HG02588 (cell line): ENCODE measurements at regions not wholly inside any gene's neighbourhood (a gene's known extent, or its start where the extent isn't known, plus 50 kb on each side); places are given as distances from the start of the nearest gene placed in this dataset.

Experiments used
- ATAC-seq: cut with Tn5 transposase; IDR thresholded peaks from one replicate; pipeline ENCODE4 v1.9.1; 2021; ENCODE audit warnings: mild to moderate bottlenecking, moderate library complexity; ENCODE audit not compliant: unreplicated experiment

DNA sequence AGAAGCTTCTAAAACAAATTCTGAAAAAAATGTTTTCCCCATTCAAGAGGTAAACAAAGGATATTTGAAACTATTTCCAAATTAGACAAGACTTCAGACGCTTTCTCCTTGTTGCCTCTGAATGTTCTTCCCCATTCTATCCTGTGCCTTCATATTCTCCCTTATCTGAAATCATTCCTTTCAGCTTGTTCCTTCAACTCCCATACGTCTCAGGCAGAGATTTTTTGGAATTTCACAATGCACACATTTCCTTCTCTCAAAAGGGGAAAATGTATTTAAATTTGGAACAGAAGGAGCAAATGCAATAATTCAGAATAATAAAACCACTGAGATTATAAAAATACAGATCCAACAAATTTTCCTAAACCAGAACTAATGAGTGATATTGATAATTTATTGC lies 198.7 kb upstream of the IVNS1ABP start:
- no peak for ATAC-seq

- no peak for ATAC-seq
Observed at GRCh38 chr1:185514311-185514710, 197.3 kb upstream of the IVNS1ABP start.

- ATAC-seq = no peak
Observed at GRCh38 chr1:185512442-185512841, 195.4 kb upstream of the IVNS1ABP start.

GRCh38 chr1:185501099-185501498 lies 184.1 kb upstream of the IVNS1ABP start:
- ATAC-seq = no peak

DNA sequence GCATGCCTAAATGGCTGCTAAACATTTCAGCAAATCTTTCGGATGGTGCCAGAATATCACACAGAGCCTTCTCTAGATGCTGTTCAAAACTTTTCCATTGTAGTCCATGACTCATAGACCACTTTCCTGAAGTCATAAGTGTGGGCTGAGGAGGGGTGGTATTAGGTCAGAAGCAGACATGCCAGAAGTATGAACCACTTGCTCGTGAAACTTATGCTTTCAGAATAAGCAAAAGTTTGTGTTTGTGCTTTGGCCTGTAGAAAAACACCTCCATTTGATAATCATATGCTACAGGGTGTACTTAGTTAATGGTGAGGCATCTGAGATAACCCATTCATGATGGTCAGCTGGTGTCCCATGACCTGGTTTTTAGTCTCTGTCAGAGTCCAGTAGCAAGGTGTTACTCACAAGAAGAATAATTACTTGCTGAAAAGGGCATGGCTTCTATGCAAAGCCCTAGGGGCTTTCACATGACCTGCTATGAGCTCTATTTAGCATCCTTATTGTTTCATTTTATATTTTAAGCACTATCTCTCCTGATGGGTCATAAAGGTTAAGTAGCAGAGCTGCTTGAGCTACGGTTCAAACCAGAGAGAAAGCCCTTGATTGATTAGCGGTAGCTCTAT lies 183.1 kb upstream of the IVNS1ABP start:
- ATAC-seq = no peak

DNA sequence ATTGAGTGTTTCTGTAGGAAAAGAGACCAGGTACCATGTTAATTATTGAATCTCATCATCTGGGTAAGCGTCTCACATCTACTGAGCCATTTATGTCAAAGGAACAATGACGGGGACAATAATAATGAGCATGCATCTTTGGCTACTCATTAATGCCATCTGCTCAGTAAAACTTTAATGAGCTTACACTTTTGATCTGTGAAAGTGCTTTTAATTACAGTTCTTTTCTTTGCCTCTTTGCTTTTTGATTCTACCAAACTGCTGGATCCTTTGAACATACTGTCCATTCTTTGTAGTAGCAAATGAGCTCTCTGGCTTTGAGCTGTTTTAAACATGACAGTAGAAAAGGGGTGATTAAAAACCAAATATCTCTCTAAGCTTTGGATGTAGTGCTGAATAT lies 181.2 kb upstream of the IVNS1ABP start:
- no peak for ATAC-seq

- no peak for ATAC-seq
Observed at GRCh38 chr1:185497177-185497576, 180.1 kb upstream of the IVNS1ABP start.

DNA sequence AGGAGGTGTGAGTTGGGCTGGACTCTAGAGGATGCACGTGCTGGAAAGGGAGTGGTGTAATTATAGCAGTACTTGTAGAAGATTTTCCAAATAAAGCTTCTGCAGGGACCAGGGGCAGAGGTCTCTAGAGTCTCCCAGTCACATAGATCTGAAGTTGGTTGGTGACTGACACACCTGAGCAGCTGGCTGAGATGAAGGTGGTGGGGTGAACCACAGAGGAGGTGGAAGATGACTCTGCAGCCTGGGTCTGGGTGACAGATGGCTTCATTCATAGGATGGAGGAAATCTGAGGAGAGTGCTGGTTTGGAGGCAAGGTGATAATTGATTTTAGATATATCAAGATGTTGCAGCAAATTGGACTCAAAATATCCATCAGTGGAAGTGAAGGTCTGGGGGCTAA lies 178.9 kb upstream of the IVNS1ABP start:
- ATAC-seq = no peak

- ATAC-seq = no peak
Observed at GRCh38 chr1:185495007-185495406, 178.0 kb upstream of the IVNS1ABP start.

DNA sequence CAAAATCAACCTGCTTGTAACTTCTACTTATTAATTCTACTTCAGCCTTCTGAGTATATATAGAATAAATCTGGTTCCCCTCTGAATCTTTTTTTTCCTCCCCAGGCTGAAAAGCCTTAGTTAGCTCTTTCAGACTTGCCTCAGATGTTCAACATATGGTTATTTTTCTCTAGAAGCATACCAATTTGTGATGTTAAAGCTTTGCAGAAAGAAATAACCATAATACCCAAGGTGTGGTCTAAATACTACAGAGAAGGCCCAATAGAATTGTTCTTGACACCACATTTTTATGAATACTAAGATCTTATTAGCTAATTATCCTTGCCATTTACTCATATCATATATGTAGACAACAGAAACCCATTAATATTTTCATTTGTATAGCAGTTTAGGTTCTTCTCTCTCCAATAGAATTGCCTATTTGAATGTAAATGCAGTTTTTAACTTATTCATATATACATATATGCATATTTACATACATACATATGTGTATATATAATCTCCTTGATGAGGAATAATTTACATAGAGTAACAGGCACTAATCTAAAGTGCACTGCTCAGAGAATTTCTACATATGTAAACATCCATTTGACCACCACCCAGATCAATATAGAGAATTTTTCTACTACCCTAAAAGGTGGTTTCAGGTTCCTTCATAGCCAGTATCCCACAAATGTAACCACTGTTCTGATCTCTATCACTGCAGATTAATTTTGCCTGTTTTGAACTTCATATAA lies 175.2 kb upstream of the IVNS1ABP start:
- no peak for ATAC-seq

GRCh38 chr1:185491604-185492003 lies 174.6 kb upstream of the IVNS1ABP start:
- no peak for ATAC-seq

- no peak for ATAC-seq
Observed at GRCh38 chr1:185490924-185491323, 173.9 kb upstream of the IVNS1ABP start.

DNA sequence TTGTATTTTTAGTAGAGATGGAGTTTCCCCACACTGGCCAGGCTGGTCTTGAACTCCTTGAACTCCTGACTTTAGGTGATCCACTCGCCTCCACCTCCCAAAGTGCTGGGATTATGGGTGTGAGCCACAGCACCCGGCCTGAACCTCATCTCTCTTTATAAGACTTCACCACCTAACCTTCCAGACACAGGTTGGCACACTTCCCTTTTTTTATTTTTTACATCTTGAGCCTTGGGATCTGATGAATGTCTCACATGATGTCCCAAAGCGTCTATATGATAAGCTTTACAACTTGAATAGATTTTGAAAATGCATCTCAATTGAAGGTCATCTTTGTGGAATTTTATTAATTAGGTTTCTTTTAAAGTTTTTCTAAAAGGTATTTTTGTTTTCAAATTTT lies 172.4 kb upstream of the IVNS1ABP start:
- ATAC-seq = no peak

DNA sequence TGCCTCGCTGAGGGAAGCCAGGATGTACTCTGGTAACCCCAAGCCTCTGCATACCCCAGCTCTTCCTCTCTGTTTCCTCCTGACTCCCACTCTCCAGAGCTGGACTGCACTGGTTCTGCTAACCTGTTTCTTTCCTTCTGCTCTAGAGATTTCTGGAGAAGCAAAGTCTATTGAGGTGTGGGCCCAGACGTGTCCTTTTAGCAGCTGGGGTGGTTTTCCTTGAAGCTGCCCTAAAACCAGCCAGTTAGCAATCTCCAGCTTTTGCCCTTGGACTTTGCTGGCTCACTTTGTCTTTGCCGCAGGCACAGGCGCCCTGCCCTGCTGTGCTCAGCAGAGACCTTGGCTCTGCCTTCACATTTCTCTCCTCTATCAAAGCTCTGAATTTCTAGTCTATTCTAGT lies 171.8 kb upstream of the IVNS1ABP start:
- no peak for ATAC-seq

GRCh38 chr1:185487936-185488335 lies 170.9 kb upstream of the IVNS1ABP start:
- no peak for ATAC-seq

DNA sequence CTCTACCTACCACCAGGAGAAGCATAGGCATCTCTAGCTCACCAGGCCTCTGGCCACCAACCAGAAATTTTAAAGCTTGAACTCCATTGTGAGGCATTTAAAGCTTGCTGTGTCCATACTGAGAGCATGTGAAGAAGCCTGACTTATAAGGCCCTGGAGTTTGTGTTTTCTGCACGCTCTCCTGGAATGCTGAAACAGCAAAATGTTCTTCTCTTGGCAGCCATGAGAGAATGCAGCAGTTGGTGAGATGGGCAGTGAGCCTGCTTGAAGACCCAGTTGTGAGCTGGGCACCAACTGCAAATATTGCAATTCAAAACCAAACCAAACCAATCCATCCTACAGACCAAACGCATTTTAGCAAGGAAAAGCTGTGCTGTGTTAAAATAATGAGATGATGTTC lies 170.0 kb upstream of the IVNS1ABP start:
- no peak for ATAC-seq

DNA sequence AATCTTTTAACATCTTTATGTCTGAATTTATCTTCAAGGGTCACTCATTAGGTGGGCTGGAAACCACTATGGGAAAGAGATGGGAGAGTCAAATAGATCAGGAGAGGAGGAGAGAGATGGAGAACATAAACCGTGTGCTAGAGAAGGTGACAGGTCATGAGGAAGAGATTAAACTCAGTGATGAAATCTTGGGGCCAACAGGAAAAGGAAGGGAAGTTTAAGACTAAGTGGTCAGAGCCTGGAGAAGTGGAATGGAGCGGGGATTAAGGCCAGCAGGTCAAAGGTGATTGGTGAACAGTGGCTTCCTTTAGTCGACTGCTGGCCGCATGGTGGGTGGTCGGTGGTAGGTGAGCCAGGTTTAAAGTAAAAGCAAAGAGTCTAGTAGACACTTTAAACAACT lies 169.3 kb upstream of the IVNS1ABP start:
- no peak for ATAC-seq

DNA sequence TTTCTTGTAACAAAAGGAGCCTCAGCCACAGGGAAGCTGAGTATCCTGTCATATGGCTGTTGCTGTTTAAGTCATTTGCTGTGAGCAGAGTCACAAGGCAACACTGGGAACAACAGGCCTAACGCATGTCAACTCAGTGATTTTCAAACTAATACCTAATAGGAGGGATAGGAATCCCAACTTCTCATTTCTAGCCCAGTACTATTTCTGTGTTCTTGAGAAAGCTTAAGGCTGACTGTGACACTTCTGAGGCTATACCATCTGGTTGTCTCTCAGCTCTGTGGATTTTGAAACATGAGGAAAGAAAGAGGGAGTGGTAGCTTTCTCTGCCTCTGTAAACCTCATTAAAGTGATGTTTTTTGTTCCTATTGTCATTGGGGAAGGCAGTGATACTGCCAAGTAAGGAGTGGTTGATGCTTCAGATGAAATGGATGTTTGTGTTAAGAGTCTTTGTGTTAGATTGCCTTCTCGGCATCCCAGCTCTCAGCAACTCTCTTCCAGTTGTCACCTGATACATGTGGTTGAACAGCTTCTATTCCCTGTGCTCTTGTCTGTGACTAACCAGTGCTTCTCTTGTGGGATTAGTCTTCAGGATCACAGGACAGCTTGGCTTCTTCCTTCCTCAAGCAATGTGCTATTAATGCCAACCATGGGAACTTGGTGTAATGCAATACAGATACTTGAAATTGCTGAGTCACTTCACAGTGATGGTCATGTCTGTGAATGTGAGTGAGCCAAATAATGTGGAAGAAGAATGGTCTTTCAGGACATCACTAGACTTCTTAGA lies 166.8 kb upstream of the IVNS1ABP start:
- no peak for ATAC-seq

DNA sequence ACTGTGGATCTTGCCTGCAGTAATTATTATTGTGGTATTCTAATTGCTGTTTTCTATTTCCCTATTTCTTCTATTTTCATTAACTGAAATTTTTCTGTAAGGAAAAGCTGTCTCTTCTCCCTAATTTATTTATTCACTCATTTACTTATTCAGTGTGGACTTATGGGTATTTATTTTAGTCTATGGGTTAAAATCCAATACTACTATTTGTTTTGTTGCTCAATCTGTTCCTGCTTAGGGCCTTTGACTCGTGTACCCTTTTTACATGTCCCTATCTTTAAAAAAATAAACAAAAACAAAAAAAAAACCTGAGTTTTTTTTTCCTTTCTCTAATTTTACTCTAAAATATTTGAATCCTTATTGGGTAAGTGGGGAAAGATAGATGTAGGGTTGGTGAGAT lies 166.2 kb upstream of the IVNS1ABP start:
- no peak for ATAC-seq

DNA sequence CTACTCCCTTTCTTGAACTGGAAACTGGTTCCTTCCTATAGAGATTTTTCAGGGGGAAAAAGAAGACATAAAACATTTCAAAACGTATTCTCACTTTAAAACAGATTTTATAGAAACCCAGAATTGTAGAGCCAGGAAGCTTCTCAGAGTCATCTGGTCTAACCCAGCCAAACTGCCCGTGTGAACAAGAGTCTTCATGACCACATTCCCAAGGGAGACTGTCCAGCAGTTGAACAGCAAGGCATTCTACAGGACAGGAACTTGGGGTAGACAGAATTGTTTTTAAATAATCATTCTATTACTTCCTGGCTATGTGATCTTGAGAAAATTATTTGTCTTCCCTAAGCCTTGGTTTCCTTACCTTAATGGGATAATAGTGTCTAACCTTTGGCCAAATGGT lies 163.5 kb upstream of the IVNS1ABP start:
- ATAC-seq = no peak

DNA sequence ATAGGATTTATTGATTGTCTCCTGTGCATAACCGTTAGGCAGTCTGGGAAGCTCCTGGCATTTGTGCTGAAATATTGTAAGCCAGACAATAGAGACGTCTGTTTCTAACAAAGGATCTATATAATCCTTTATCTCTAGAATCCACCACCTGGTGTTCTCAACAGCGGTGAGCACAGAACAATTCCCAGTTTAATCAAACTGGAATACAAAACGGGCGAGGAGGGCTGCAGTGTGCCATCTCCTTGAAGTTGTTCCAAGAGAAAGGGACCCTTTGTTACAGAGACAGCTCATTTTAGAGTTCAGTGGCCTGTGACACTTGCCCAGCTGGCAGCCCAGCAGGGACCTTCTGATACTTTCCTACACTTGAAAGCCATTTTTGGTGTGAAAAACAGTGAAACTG lies 162.8 kb upstream of the IVNS1ABP start:
- no peak for ATAC-seq

DNA sequence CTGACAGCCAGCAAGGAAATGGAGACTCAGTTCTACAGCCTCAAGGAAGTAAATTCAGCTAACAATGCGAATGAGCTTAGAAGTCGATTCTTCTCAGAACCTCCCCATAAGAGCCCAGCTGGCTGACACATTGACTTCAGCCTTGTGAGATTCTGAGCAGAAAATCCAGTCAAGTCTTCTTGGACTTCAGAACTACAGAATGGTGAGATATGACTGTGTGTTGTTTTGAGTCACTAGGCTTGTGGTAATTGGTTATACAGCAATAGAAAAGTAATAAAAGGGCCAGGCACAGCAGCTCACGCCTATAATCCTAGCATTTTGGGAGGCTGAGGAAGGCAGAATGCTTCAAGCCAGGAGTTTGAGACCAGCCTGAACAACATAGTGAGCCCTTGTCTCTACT lies 161.8 kb upstream of the IVNS1ABP start:
- ATAC-seq = no peak
